ENCODE measurements at regions not wholly inside any gene's neighbourhood (a gene's known extent, or its start where the extent isn't known, plus 50 kb on each side); places are given as distances from the start of the nearest gene placed in this dataset.

GRCh38 chr1:4166713-4167112 is 266.6 kb upstream of the C1orf174 start:
- peaks cover 0 to 3% (median 0%) of the 10 kb centered on the region in 4 donors for H3K27me3 ChIP-seq (ENCODE audit: control insufficient read depth in 4 of 4, insufficient read depth in 4 of 4, low read length in 3 of 4)
- 53% methylated on average over 5 of the region's 5 CpGs for WGBS
- no peak for DNase-seq (ENCODE audit: low spot score)

GRCh38 chr1:4169991-4170390 is 269.9 kb upstream of the C1orf174 start:
- TF ChIP-seq FOXA1 (IDR thresholded peaks at IDR 0.05) (no peak), NR2F2 (IDR thresholded peaks at IDR 0.05) (no peak), EGR1 (IDR thresholded peaks at IDR 0.05; ENCODE audit: low read depth in 2 of 2) (no peak), FOXA2 (IDR thresholded peaks at IDR 0.05) (no peak), SP1 (IDR thresholded peaks at IDR 0.05) (no peak), RAD21 (IDR thresholded peaks at IDR 0.05) (no peak), TAF1 (conservative IDR thresholded peaks at IDR 0.05) (no peak), REST (IDR thresholded peaks at IDR 0.05) (no peak), HNF4G (IDR thresholded peaks at IDR 0.05) (no peak), YY1 (IDR thresholded peaks at IDR 0.05) (no peak)
- TF ChIP-seq, protein P1, sequence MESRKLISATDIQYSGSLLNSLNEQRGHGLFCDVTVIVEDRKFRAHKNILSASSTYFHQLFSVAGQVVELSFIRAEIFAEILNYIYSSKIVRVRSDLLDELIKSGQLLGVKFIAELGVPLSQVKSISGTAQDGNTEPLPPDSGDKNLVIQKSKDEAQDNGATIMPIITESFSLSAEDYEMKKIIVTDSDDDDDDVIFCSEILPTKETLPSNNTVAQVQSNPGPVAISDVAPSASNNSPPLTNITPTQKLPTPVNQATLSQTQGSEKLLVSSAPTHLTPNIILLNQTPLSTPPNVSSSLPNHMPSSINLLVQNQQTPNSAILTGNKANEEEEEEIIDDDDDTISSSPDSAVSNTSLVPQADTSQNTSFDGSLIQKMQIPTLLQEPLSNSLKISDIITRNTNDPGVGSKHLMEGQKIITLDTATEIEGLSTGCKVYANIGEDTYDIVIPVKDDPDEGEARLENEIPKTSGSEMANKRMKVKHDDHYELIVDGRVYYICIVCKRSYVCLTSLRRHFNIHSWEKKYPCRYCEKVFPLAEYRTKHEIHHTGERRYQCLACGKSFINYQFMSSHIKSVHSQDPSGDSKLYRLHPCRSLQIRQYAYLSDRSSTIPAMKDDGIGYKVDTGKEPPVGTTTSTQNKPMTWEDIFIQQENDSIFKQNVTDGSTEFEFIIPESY (IDR thresholded peaks at IDR 0.05), result no peak
- TF ChIP-seq, protein P2, sequence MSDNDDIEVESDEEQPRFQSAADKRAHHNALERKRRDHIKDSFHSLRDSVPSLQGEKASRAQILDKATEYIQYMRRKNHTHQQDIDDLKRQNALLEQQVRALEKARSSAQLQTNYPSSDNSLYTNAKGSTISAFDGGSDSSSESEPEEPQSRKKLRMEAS (IDR thresholded peaks at IDR 0.05), result no peak
- no peak overlapping the region for H3K4me3 ChIP-seq (ENCODE audit: low read depth in 1 of 3, low read length in 3 of 3)
- 80% methylated on average over 6 of the region's 6 CpGs for WGBS
- H3K9me3 ChIP-seq (ENCODE audit: control insufficient read depth in 4 of 4, low read length in 3 of 4), result no peaks in the 10 kb centered on the region
- H3K9ac ChIP-seq (ENCODE audit: low read depth in 1 of 2, low read length in 2 of 2), result no peak overlapping the region
- no peaks in the 10 kb centered on the region for H3K36me3 ChIP-seq (ENCODE audit: control insufficient read depth in 4 of 4, insufficient read depth in 3 of 4, low read depth in 1 of 4, low read length in 3 of 4)
- H3K27me3 ChIP-seq (ENCODE audit: control insufficient read depth in 4 of 4, insufficient read depth in 4 of 4, low read length in 3 of 4), result peaks cover 0 to 3% (median 0%) of the 10 kb centered on the region in 4 donors
- H3K4me1 ChIP-seq (ENCODE audit: control insufficient read depth in 4 of 4, insufficient read depth in 4 of 4, low read length in 3 of 4), result no peaks in the 10 kb centered on the region
- DNase-seq (ENCODE audit: low spot score), result no peak
- H3K27ac ChIP-seq (ENCODE audit: low read depth in 1 of 2, low read length in 2 of 2), result no peak overlapping the region

More at GRCh38 chr1:4166713-4167112, 266.6 kb upstream of the C1orf174 start:
- Histone ChIP-seq H3K36me3 (ENCODE audit: control insufficient read depth in 4 of 4, insufficient read depth in 3 of 4, low read depth in 1 of 4, low read length in 3 of 4) (no peaks in the 10 kb centered on the region), H3K4me3 (ENCODE audit: low read depth in 1 of 3, low read length in 3 of 3) (no peak overlapping the region), H3K9me3 (ENCODE audit: control insufficient read depth in 4 of 4, low read length in 3 of 4) (no peaks in the 10 kb centered on the region), H3K9ac (ENCODE audit: low read depth in 1 of 2, low read length in 2 of 2) (no peak overlapping the region), H3K27ac (ENCODE audit: low read depth in 1 of 2, low read length in 2 of 2) (no peak overlapping the region), H3K4me1 (ENCODE audit: control insufficient read depth in 4 of 4, insufficient read depth in 4 of 4, low read length in 3 of 4) (no peaks in the 10 kb centered on the region)
- no peak for TF ChIP-seq ATF3 (IDR thresholded peaks at IDR 0.05)
- TF ChIP-seq HNF4G (IDR thresholded peaks at IDR 0.05), result no peak
- TF ChIP-seq TAF1 (conservative IDR thresholded peaks at IDR 0.05), result no peak
- TF ChIP-seq, protein P3, sequence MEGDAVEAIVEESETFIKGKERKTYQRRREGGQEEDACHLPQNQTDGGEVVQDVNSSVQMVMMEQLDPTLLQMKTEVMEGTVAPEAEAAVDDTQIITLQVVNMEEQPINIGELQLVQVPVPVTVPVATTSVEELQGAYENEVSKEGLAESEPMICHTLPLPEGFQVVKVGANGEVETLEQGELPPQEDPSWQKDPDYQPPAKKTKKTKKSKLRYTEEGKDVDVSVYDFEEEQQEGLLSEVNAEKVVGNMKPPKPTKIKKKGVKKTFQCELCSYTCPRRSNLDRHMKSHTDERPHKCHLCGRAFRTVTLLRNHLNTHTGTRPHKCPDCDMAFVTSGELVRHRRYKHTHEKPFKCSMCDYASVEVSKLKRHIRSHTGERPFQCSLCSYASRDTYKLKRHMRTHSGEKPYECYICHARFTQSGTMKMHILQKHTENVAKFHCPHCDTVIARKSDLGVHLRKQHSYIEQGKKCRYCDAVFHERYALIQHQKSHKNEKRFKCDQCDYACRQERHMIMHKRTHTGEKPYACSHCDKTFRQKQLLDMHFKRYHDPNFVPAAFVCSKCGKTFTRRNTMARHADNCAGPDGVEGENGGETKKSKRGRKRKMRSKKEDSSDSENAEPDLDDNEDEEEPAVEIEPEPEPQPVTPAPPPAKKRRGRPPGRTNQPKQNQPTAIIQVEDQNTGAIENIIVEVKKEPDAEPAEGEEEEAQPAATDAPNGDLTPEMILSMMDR (IDR thresholded peaks at IDR 0.05; ENCODE audit: low read depth, low read length, missing input control), result no peak
- no peak for TF ChIP-seq REST (IDR thresholded peaks at IDR 0.05)
- TF ChIP-seq SP1 (IDR thresholded peaks at IDR 0.05), result no peak
- TF ChIP-seq HNF4A (conservative IDR thresholded peaks at IDR 0.05), result no peak
- TF ChIP-seq GABPA (IDR thresholded peaks at IDR 0.05 in 1 of 2, conservative IDR thresholded peaks at IDR 0.05 in 1 of 2), result no peak
